GM23338 (cell line): ENCODE measurements at regions not wholly inside any gene's neighbourhood (a gene's known extent, or its start where the extent isn't known, plus 50 kb on each side); places are given as distances from the start of the nearest gene placed in this dataset.

Experiments
- ATAC-seq: fragments of 200-7000 bp; cut with Tn5 transposase; 3 replicates; pipeline ENCODE4 v1.9.1; 2020
- DNase-seq: peaks from one replicate; pipeline ENCODE4 v3.0.0-alpha.2; 2015; ENCODE audit warnings: low spot score
- H2AFZ ChIP-seq: fragments of 200-600 bp; sonication (generic); 2 replicates; pipeline ENCODE4 v1.8.0; 2016; ENCODE audit warnings: antibody characterized with exemption, mild to moderate bottlenecking, moderate library complexity
- H3F3A ChIP-seq: fragments of 200-600 bp; sonication (generic); replicated peaks from 2 replicates; pipeline ENCODE4 v1.8.0; 2017; ENCODE audit warnings: antibody characterized with exemption, mixed run types, low read depth
- H3K27ac ChIP-seq: fragments of 200-600 bp; sonication (generic); 2 replicates; pipeline ENCODE4 v1.6.1; 2016; ENCODE audit warnings: low read depth
- H3K27me3 ChIP-seq: fragments of 200-600 bp; sonication (generic); 2 replicates; pipeline ENCODE4 v1.8.0; 2016; ENCODE audit warnings: mild to moderate bottlenecking, mixed run types, moderate library complexity; ENCODE audit not compliant: insufficient read depth
- H3K36me3 ChIP-seq: fragments of 200-600 bp; sonication (generic); 2 replicates; pipeline ENCODE4 v1.8.0; 2016; ENCODE audit warnings: mild to moderate bottlenecking; ENCODE audit not compliant: insufficient read depth
- H3K4me1 ChIP-seq: fragments of 200-600 bp; sonication (generic); 2 replicates; pipeline ENCODE4 v1.8.0; 2016; ENCODE audit warnings: mild to moderate bottlenecking, moderate library complexity; ENCODE audit not compliant: insufficient read depth
- H3K4me2 ChIP-seq: fragments of 200-600 bp; sonication (generic); 2 replicates; pipeline ENCODE4 v1.7.1; 2017; ENCODE audit warnings: mixed run types
- H3K4me3 ChIP-seq: fragments of 200-600 bp; sonication (generic); 2 replicates; pipeline ENCODE4 v1.6.1; 2016; ENCODE audit warnings: mixed run types
- H3K79me2 ChIP-seq: fragments of 200-600 bp; sonication (generic); replicated peaks from 2 replicates; pipeline ENCODE4 v1.8.0; 2017; ENCODE audit warnings: mild to moderate bottlenecking; ENCODE audit not compliant: insufficient read depth
- H3K9me2 ChIP-seq: fragments of 200-600 bp; sonication (generic); 2 replicates; pipeline ENCODE4 v1.8.0; 2017; ENCODE audit not compliant: insufficient read depth
- H4K20me1 ChIP-seq: fragments of 200-600 bp; sonication (generic); replicated peaks from 2 replicates; pipeline ENCODE4 v1.8.0; 2017; ENCODE audit warnings: mild to moderate bottlenecking; ENCODE audit not compliant: insufficient read depth
- H3K27ac Mint-ChIP-seq: 2 replicates; pipeline ENCODE4 v1.8.0; 2020; ENCODE audit warnings: inconsistent platforms, mild to moderate bottlenecking, moderate library complexity, mixed read lengths
- H3K27me3 Mint-ChIP-seq: 3 replicates; pipeline ENCODE4 v1.8.0; 2022; ENCODE audit warnings: low read depth, mild to moderate bottlenecking, moderate library complexity, mixed read lengths, inconsistent platforms; ENCODE audit not compliant: insufficient read depth, poor library complexity
- H3K36me3 Mint-ChIP-seq: 3 replicates; pipeline ENCODE4 v1.8.0; 2021; ENCODE audit warnings: low read depth, mild to moderate bottlenecking, inconsistent platforms, moderate library complexity, mixed read lengths
- H3K4me1 Mint-ChIP-seq: 3 replicates; pipeline ENCODE4 v1.8.0; 2020; ENCODE audit warnings: mild to moderate bottlenecking, inconsistent platforms, mixed read lengths
- H3K4me3 Mint-ChIP-seq: 3 replicates; pipeline ENCODE4 v1.8.0; 2021; ENCODE audit warnings: moderate library complexity, mild to moderate bottlenecking, inconsistent platforms, mixed read lengths
- H3K9me3 Mint-ChIP-seq: 3 replicates; pipeline ENCODE4 v1.8.0; 2020; ENCODE audit warnings: moderate library complexity, mild to moderate bottlenecking, inconsistent platforms, mixed read lengths
- CREB1 ChIP-seq: fragments of 250-450 bp; sonication (Bioruptor Pico); IDR thresholded peaks from 2 replicates; pipeline ENCODE4 v1.5.0; 2020; ENCODE audit warnings: low read depth, mild to moderate bottlenecking, moderate library complexity
- CTCF ChIP-seq, 2 experiments: fragments of 200-600 bp in 1 of 2; sonication (generic) in 1 of 2; conservative IDR thresholded peaks; 2 replicates each; pipeline versions ENCODE4 v1.5.1 to v1.6.1; 2016 to 2017; ENCODE audit warnings: antibody characterized with exemption in 2 of 2, low read depth in 2 of 2, mild to moderate bottlenecking in 2 of 2, moderate library complexity in 1 of 2
- EZH2phosphoT487 ChIP-seq: fragments of 200-600 bp; sonication (generic); IDR thresholded peaks from one replicate; pipeline ENCODE4 v1.8.1; 2018; ENCODE audit warnings: antibody characterized with exemption; ENCODE audit not compliant: unreplicated experiment
- NANOG ChIP-seq: IDR thresholded peaks from 2 replicates; pipeline ENCODE4 v1.6.1; 2016; ENCODE audit warnings: antibody characterized with exemption, borderline replicate concordance
- POLR2AphosphoS5 ChIP-seq: IDR thresholded peaks from 2 replicates; pipeline ENCODE4 v1.6.1; 2016; ENCODE audit warnings: antibody characterized with exemption, low read depth
- STAT1 ChIP-seq: IDR thresholded peaks from one replicate; pipeline ENCODE4 v1.6.1; 2016; ENCODE audit warnings: antibody characterized with exemption; ENCODE audit not compliant: unreplicated experiment
- ZNF114 ChIP-seq: fragments of 250-450 bp; sonication (Bioruptor Pico); IDR thresholded peaks from 2 replicates; pipeline ENCODE4 v1.5.0; 2020; ENCODE audit warnings: mild to moderate bottlenecking, moderate library complexity
- TF ChIP-seq, protein P1 (sequence below): fragments of 250-450 bp; sonication (Bioruptor Pico); IDR thresholded peaks from 2 replicates; pipeline ENCODE4 v1.5.0; 2020; ENCODE audit warnings: mild to moderate bottlenecking, moderate library complexity
- TF ChIP-seq, protein P2 (sequence below): IDR thresholded peaks from one replicate; pipeline ENCODE4 v1.6.1; 2018; ENCODE audit warnings: antibody characterized with exemption; ENCODE audit not compliant: unreplicated experiment

DNA sequence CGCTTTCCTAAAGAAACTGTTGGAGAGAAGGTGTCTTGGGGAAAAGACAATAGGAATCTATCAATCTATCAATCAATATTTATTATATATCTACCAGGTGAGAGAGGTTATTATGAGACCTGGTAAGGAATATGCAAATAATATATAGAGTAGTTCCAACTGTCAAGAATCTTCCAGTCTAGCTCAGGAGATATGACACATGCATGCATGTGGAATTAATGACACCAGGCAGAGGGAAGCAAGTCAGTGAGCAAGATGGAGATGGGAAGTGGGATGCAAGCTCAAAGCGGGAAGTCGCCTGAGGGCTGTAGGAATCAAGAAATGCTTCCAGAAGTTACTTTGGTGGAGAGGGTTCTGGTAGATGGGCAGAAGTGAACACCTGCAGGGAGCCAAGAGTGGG, 187.4 kb upstream of the NRP1 start (continued):
- TF ChIP-seq ZNF114: no peak
- no peak for TF ChIP-seq NANOG
- TF ChIP-seq EZH2phosphoT487: no peak
- TF ChIP-seq STAT1: no peak
- TF ChIP-seq CTCF (conservative IDR thresholded peaks at IDR 0.05; ENCODE audit: low read depth in 2 of 2): no peak
- TF ChIP-seq CREB1 (CRISPR knock-in tag): no peak
- TF ChIP-seq POLR2AphosphoS5: no peak

DNA sequence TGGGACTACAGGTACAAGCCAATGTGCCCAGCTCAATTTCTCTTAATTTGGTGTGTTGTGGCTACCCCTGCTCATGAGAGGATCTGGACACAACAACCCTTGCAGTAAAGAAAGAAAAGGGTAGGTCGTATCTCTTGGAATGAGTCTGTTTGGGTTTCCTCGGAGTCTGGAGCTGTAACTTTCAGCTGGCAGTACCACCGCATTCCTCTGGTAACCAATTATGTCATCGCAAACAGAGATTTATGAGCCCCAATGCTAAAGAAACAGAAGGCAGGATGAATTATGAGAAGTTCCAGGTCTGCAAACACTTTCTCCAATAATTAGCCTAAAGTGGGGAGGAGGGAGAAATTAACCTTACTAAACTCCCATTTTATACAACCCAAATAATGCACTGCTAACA, 186.6 kb upstream of the NRP1 start:
- Histone ChIP-seq H4K20me1 (no peaks in the 10 kb centered on the region), H2AFZ (peak overlapping the region; percentile 45; the same call in 1 of the 2 replicates), H3K79me2 (no peaks in the 10 kb centered on the region), H3K36me3 (no peaks in the 10 kb centered on the region), H3K4me3 (no peak overlapping the region), H3K27me3 (no peaks in the 10 kb centered on the region), H3K4me1 (peaks cover 34% of the 10 kb centered on the region), H3F3A (no peaks in the 10 kb centered on the region), H3K4me2 (no peak overlapping the region), H3K27ac (peak overlapping the region; percentile 13; the same call in 1 of the 2 replicates), H3K9me2 (peaks cover 8% of the 10 kb centered on the region; the same call in 1 of the 2 replicates)
- H3K4me3 Mint-ChIP-seq: no peak overlapping the region
- H3K27me3 Mint-ChIP-seq: peaks cover 5% of the 10 kb centered on the region
- no peak for TF ChIP-seq NANOG
- TF ChIP-seq, protein P1, sequence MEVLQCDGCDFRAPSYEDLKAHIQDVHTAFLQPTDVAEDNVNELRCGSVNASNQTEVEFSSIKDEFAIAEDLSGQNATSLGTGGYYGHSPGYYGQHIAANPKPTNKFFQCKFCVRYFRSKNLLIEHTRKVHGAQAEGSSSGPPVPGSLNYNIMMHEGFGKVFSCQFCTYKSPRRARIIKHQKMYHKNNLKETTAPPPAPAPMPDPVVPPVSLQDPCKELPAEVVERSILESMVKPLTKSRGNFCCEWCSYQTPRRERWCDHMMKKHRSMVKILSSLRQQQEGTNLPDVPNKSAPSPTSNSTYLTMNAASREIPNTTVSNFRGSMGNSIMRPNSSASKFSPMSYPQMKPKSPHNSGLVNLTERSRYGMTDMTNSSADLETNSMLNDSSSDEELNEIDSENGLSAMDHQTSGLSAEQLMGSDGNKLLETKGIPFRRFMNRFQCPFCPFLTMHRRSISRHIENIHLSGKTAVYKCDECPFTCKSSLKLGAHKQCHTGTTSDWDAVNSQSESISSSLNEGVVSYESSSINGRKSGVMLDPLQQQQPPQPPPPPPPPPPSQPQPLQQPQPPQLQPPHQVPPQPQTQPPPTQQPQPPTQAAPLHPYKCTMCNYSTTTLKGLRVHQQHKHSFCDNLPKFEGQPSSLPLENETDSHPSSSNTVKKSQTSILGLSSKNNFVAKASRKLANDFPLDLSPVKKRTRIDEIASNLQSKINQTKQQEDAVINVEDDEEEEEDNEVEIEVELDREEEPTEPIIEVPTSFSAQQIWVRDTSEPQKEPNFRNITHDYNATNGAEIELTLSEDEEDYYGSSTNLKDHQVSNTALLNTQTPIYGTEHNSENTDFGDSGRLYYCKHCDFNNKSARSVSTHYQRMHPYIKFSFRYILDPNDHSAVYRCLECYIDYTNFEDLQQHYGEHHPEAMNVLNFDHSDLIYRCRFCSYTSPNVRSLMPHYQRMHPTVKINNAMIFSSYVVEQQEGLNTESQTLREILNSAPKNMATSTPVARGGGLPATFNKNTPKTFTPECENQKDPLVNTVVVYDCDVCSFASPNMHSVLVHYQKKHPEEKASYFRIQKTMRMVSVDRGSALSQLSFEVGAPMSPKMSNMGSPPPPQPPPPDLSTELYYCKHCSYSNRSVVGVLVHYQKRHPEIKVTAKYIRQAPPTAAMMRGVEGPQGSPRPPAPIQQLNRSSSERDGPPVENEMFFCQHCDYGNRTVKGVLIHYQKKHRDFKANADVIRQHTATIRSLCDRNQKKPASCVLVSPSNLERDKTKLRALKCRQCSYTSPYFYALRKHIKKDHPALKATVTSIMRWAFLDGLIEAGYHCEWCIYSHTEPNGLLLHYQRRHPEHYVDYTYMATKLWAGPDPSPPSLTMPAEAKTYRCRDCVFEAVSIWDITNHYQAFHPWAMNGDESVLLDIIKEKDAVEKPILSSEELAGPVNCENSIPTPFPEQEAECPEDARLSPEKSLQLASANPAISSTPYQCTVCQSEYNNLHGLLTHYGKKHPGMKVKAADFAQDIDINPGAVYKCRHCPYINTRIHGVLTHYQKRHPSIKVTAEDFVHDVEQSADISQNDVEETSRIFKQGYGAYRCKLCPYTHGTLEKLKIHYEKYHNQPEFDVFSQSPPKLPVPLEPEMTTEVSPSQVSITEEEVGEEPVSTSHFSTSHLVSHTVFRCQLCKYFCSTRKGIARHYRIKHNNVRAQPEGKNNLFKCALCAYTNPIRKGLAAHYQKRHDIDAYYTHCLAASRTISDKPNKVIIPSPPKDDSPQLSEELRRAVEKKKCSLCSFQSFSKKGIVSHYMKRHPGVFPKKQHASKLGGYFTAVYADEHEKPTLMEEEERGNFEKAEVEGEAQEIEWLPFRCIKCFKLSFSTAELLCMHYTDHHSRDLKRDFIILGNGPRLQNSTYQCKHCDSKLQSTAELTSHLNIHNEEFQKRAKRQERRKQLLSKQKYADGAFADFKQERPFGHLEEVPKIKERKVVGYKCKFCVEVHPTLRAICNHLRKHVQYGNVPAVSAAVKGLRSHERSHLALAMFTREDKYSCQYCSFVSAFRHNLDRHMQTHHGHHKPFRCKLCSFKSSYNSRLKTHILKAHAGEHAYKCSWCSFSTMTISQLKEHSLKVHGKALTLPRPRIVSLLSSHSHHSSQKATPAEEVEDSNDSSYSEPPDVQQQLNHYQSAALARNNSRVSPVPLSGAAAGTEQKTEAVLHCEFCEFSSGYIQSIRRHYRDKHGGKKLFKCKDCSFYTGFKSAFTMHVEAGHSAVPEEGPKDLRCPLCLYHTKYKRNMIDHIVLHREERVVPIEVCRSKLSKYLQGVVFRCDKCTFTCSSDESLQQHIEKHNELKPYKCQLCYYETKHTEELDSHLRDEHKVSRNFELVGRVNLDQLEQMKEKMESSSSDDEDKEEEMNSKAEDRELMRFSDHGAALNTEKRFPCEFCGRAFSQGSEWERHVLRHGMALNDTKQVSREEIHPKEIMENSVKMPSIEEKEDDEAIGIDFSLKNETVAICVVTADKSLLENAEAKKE (CRISPR knock-in tag): no peak
- TF ChIP-seq, protein P2, sequence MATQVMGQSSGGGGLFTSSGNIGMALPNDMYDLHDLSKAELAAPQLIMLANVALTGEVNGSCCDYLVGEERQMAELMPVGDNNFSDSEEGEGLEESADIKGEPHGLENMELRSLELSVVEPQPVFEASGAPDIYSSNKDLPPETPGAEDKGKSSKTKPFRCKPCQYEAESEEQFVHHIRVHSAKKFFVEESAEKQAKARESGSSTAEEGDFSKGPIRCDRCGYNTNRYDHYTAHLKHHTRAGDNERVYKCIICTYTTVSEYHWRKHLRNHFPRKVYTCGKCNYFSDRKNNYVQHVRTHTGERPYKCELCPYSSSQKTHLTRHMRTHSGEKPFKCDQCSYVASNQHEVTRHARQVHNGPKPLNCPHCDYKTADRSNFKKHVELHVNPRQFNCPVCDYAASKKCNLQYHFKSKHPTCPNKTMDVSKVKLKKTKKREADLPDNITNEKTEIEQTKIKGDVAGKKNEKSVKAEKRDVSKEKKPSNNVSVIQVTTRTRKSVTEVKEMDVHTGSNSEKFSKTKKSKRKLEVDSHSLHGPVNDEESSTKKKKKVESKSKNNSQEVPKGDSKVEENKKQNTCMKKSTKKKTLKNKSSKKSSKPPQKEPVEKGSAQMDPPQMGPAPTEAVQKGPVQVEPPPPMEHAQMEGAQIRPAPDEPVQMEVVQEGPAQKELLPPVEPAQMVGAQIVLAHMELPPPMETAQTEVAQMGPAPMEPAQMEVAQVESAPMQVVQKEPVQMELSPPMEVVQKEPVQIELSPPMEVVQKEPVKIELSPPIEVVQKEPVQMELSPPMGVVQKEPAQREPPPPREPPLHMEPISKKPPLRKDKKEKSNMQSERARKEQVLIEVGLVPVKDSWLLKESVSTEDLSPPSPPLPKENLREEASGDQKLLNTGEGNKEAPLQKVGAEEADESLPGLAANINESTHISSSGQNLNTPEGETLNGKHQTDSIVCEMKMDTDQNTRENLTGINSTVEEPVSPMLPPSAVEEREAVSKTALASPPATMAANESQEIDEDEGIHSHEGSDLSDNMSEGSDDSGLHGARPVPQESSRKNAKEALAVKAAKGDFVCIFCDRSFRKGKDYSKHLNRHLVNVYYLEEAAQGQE: no peak
- peaks cover 6% of the 10 kb centered on the region; the same call in 2 of the 3 replicates for H3K9me3 Mint-ChIP-seq
- DNase-seq (no peak), ATAC-seq (no peak)
- peaks cover 4% of the 10 kb centered on the region; the same call in 2 of the 3 replicates for H3K36me3 Mint-ChIP-seq
- H3K4me1 Mint-ChIP-seq: peaks cover 44% of the 10 kb centered on the region
- no peak overlapping the region for H3K27ac Mint-ChIP-seq
